Adrenal gland (tissue), 5 donors: ENCODE measurements at regions not wholly inside any gene's neighbourhood (a gene's known extent, or its start where the extent isn't known, plus 50 kb on each side); places are given as distances from the start of the nearest gene placed in this dataset.

Source experiments
- CTCF ChIP-seq, 6 experiments: fragments of 450-650 bp in 4 of 6; fragments of 200-600 bp in 2 of 6; sonication (generic) in 1 of 6; IDR thresholded peaks; 1 replicate in 5 of 6; 2 replicates in 1 of 6; pipeline versions ENCODE4 v1.5.1 to v1.8.0; 2016 to 2021; ENCODE audit warnings: antibody characterized with exemption in 6 of 6, mild to moderate bottlenecking in 2 of 6, moderate library complexity in 1 of 6
- POLR2A ChIP-seq, 2 donors: fragments of 450-650 bp; IDR thresholded peaks; one replicate each; pipeline ENCODE4 v1.6.1; 2017; ENCODE audit warnings: antibody characterized with exemption in 2 of 2, mild to moderate bottlenecking in 2 of 2, moderate library complexity in 1 of 2
- donor health status: DM: no; HTN: no; CAD: no.

- TF ChIP-seq CTCF (IDR thresholded peaks at IDR 0.05) (no peak), POLR2A (IDR thresholded peaks at IDR 0.05) (no peak)
Measured at GRCh38 chr12:27906127-27906500, 66.4 kb downstream of the PTHLH start.
